ENCODE measurements at regions not wholly inside any gene's neighbourhood (a gene's known extent, or its start where the extent isn't known, plus 50 kb on each side); places are given as distances from the start of the nearest gene placed in this dataset.

DNA sequence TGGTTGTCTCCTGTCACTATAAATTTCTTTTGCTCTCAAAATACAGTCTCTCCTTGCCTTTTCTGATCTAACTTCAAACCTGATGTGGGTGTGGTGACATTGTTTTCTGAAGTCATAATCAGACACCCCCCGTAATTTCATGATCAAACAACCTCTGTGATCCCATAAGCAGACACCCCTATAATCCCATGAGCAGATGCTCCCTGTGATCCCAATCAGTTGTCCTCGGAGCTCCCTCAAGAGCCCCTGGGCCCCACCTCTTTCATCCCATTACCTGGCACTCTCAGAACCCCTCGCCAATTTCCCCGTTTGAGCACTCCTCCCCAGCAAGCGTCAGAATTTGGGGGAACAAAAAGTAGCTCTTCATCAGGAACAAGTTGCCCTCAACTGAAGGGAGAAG lies 246.3 kb upstream of the FZD8 start:
- TF ChIP-seq, protein P1, sequence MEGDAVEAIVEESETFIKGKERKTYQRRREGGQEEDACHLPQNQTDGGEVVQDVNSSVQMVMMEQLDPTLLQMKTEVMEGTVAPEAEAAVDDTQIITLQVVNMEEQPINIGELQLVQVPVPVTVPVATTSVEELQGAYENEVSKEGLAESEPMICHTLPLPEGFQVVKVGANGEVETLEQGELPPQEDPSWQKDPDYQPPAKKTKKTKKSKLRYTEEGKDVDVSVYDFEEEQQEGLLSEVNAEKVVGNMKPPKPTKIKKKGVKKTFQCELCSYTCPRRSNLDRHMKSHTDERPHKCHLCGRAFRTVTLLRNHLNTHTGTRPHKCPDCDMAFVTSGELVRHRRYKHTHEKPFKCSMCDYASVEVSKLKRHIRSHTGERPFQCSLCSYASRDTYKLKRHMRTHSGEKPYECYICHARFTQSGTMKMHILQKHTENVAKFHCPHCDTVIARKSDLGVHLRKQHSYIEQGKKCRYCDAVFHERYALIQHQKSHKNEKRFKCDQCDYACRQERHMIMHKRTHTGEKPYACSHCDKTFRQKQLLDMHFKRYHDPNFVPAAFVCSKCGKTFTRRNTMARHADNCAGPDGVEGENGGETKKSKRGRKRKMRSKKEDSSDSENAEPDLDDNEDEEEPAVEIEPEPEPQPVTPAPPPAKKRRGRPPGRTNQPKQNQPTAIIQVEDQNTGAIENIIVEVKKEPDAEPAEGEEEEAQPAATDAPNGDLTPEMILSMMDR (IDR thresholded peaks at IDR 0.05; ENCODE audit: low read depth, low read length): no peak
- TF ChIP-seq, protein P2, sequence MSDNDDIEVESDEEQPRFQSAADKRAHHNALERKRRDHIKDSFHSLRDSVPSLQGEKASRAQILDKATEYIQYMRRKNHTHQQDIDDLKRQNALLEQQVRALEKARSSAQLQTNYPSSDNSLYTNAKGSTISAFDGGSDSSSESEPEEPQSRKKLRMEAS (IDR thresholded peaks at IDR 0.05; ENCODE audit: low read depth, low read length): no peak
